Stimulated activated CD8-positive, alpha-beta memory T cell treated with anti-CD3 and anti-CD28 coated beads, Interleukin-7, amount 100 ng/mL, for 1 hour (primary cell): ENCODE measurements at regions not wholly inside any gene's neighbourhood (a gene's known extent, or its start where the extent isn't known, plus 50 kb on each side); places are given as distances from the start of the nearest gene placed in this dataset.
"Not testable (repeated sequence)": the region's sequence is repeated elsewhere in the genome, so short reads cannot be mapped to it uniquely, and the experiment has no call there.

Source experiments
- DNase-seq, 2 donors: peaks; one replicate each; pipeline ENCODE4 v3.0.0-alpha.2; 2020; ENCODE audit warnings: low read depth in 2 of 2

GRCh38 chr6:140460267-140460666 is 1085.8 kb upstream of the CITED2 start:
- no peak for DNase-seq

DNA sequence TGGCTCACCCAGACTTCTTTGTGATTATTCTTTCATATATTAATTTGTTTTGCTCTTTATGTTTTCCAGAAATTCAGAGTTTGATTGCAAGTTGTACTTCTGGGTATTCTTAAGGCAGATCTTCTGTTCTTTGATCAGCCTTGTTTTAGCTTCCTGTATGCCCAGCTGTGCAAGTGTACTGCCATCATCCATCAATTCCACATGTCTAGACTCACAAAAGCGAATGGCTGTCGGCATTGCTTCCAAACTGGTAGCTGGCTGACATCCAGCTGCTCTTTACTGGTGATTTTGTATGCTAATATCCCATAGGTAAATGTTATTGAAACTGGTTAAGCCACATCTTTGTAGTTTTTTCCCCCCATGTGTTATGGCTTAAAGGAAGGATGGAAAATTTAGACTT is 1084.8 kb upstream of the CITED2 start:
- DNase-seq = no peak

GRCh38 chr6:140446241-140446640 is 1071.8 kb upstream of the CITED2 start:
- DNase-seq = no peak

DNA sequence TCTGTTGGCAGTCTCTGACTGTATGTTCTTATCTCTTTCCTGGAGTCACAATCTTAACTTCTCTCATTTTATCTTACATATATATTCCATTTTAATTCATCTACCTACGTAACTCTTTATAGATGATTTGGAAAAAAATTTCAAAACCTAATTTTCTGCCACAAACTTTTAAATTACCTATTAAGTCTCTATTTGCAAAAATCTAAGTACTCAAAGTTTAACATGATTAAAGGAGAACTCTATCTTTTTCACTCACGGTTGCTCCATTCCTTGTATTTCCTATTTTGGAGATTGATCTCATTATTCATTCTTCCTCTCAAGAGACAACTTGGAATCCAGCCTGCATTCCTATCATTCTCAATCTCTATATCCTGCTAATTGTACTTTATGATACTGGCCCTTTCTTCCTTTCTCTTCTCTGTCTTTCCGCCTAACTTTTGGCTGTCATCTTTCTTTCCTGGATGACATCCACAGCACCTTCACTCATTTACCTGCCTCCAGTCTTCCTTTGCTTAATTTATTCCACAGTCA is 1071.1 kb upstream of the CITED2 start:
- no peak for DNase-seq

GRCh38 chr6:140443112-140443511 is 1068.7 kb upstream of the CITED2 start:
- not testable (repeated sequence) for DNase-seq

DNA sequence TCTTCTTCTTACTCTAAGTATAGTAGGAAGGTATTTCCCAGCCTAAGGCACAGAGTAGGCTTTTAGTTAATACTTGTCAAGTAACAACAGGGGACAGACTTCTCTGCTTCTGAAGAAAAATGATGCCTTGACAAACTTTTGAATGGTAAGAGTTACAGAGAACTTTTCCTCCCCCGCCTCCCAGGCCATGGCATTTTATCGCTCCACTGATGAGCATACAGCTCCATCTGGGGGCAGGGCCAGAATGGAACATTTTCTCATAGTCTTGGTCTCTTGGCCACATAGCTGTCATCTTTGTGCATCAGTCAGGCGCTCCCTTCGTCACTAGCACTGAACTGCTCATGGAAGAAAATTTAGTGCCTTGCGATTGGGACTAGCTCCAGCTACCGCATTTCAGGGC is 1066.8 kb upstream of the CITED2 start:
- no peak for DNase-seq

DNA sequence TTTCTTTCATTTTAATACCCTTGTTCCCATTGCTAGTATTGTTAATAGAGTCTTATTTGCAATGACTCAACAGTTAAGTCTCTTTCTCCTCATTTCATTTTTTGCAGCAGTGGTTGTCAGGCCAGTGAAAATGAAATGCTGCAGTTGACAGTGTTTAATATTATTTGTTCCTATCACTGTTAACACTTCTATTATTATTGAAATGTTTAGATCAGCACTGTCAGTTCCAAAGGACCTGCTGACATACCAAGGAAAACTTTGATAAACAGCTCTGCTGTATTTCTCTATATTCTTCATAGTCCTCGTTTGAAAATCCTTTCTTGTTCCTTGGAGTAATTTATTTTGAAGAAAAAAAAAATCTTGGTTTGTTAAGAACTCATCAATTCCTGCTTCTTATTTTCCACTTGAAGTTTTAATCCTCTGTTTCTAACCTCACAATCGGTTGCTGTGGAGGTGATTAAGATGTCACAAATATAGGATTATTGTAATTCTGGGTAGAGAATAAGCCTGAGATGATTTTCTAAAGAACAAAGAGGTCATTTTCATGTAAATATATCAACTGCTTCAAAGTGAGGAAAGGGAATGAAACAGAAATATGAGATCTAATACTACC is 1065.9 kb upstream of the CITED2 start:
- no peak for DNase-seq

- no peak for DNase-seq
Measured at GRCh38 chr6:140438346-140438735, 1063.9 kb upstream of the CITED2 start.

DNA sequence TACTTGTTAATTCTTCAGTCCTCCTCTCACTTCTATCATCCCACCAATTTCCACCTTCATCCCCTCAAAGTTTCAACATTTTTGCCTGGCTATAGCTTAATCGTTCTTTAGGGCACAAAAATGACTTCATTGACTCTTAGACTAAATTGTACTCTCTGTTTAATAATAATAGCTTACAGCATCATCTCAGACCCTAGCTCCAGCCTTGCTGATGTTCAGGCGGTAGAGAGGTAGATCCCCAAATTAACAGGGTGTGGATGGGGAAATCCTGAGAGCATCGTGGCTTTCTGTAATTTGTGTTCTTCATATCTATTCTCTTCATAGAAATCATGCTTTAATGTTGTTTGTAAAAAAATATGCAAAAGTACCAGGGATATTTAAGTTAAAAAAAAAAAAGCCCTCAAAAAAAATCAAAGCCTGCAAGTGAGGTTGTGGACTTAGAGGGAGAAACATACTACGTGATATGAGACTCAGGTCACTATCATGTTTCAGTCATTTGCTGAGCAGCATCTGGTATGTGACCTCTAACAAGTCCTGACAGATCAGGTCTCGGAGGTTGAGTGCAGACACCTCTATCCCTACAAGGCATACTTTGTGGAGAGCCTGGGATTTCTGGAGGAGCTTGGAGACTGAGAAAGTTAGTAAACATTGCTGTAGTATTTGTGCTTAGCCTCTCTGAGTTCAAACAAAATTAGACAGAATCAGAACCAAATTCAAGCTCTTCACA is 1063.3 kb upstream of the CITED2 start:
- no peak for DNase-seq

DNA sequence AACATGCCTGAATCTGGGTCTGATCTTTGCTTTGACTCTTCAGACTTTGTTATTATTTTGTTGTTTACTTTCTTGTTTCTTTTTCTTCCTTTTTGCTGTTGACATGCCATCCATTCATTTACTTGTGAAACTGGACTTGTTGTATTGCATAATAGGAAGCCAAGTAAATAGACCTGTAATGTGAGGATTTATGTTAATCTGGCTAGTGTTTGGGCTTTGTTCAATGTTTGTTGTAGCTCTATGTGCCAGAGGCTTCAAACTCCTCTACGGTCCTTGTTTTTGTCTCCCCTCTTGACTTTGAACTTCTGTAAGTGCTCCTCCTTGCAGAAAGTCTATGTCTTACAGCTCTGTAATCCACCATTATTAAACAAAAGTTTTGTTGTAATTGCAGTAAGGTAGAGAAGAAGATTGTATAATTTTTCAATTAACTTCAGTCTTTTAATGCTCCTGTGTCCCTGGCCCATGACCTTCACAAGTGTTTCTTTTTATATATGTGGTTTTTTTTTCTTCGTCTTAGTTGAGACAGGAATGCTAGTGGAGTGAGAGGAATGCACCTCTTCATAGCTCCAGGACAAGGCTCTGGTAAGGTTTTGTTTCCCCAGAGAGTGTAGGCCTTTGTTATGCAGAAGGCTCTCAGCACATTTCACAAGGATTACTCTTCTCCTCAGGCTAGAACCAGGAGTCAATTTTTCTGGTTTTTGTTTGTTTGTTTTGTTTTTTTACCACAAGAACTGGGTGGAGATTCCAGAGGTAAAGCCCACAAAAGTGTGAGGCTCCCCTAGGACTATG is 1061.8 kb upstream of the CITED2 start:
- no peak for DNase-seq

DNA sequence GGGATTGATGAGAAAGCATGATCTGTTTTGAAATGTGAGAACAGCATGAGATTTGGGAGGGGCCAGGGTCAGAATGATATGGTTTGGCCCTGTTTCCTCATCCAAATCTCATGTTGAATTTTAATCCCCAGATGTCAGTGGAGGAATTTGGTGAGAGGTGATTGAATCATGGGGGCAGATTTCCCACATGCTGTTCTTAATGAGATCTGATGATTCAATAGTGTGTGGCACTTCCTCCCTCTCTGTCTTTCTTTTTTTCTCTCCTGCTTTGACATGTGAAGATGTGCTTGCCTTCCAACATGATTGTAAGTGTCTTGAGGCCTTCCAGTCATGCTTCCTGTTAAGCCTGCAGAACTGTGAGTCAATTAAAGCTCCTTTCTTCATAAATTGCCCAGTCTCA is 1060.3 kb upstream of the CITED2 start:
- DNase-seq = no peak

- no peak for DNase-seq
Measured at GRCh38 chr6:140433072-140433471, 1058.6 kb upstream of the CITED2 start.

DNA sequence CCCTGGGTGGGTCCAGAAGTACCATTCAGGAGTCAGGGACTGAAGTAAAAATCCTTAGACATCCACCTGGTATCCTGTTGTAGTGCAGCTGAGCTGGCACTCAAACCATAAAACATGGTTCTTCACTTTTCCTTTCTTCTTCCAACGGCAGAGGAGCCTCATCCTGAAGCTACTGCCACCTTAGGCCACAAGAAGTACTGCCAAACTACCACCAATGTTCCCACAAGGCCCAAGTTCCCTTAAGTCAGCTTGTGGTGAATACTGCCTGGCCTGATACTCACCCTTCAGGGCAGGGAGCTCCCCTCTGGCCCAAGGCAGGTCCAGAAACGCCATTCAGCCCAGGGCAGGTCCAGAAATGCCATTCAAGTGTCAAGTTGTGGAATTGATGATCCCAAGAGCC is 1053.4 kb upstream of the CITED2 start:
- no peak for DNase-seq

- DNase-seq = no peak
Measured at GRCh38 chr6:140414966-140415620, 1040.6 kb upstream of the CITED2 start.

DNA sequence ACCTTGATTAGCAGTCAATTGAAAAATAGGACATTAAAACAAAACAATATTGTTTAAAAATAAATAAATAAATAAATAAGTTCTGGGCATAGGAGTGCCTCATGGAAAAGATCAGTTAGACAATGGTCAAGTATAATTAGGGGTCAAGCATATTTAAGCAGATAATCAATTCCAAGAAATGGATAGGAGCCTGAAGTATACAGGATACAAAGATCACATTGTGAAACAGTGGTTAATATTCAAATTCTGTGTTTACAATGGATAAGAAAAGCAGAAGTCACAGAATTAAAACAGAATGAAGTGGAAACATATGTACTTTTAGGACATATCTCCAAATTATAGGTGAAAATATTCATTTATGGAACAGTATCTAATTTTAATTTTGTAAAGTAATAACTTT is 1028.6 kb upstream of the CITED2 start:
- DNase-seq = no peak

DNA sequence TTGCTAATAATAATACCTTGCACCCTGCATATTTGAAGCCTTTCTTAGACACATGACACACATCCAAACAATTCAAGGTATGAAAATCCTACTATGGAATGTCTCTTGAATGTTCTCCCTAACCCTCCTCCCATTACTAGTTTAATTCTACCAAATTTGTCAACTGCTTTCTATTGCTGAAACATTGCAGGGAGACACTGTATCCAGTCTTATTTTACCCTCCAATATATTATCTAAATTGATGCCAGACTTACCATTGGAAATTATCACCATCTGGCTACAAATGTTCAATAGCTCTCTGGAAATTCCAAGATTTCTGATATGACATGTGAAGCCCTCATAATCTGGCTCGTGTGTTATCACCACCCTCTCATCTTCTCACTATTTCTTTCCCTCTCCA is 1027.3 kb upstream of the CITED2 start:
- no peak for DNase-seq

GRCh38 chr6:140398076-140398475 is 1023.6 kb upstream of the CITED2 start:
- no peak for DNase-seq

DNA sequence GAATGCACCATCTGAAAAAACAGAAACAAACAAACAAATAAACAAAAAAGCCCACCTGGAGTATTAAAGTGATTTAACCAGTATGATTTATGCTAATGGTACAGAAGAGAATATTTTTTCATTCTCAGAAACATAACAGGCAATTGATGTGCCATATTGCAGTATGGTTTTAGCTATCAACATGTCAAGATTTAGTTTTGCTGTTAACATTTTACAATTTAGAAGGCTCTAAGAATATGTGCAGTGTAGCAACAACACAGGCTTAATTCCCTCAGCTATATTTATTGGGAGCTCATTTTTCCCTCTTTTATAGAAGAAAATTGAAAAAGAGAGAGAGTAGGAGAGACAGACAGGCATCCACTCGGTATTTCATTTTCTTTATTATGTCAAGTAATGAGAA is 1022.7 kb upstream of the CITED2 start:
- no peak for DNase-seq

GRCh38 chr6:140393665-140394540 is 1019.5 kb upstream of the CITED2 start:
- DNase-seq = no peak

GRCh38 chr6:140388815-140389214 is 1014.4 kb upstream of the CITED2 start:
- DNase-seq = no peak

GRCh38 chr6:140388192-140388802 is 1013.8 kb upstream of the CITED2 start:
- no peak for DNase-seq
